Eye (tissue), 1 donor: ENCODE measurements at regions not wholly inside any gene's neighbourhood (a gene's known extent, or its start where the extent isn't known, plus 50 kb on each side); places are given as distances from the start of the nearest gene placed in this dataset.
A peak's percentile ranks its signal among the peaks of the same experiment; 100 is the strongest.

Experiments
- DNase-seq: peaks from one replicate; pipeline ENCODE4 v3.0.0-alpha.2; 2015

- no peak for DNase-seq
Measured at GRCh38 chr16:5378531-5378930, 280.9 kb upstream of the EEF2KMT start.

- DNase-seq = no peak
Measured at GRCh38 chr16:5377280-5377898, 279.8 kb upstream of the EEF2KMT start.

GRCh38 chr16:5374184-5374583, 276.6 kb upstream of the EEF2KMT start:
- DNase-seq = no peak

- DNase-seq = peak; percentile 2
Measured at GRCh38 chr16:5367951-5368350, 270.4 kb upstream of the EEF2KMT start.

GRCh38 chr16:5366126-5366525, 268.5 kb upstream of the EEF2KMT start:
- DNase-seq = no peak

GRCh38 chr16:5364186-5364585, 266.6 kb upstream of the EEF2KMT start:
- DNase-seq = no peak

GRCh38 chr16:5361322-5361721, 263.7 kb upstream of the EEF2KMT start:
- DNase-seq = no peak

- DNase-seq = no peak
Measured at GRCh38 chr16:5354645-5355044, 257.1 kb upstream of the EEF2KMT start.

GRCh38 chr16:5349670-5350517, 252.3 kb upstream of the EEF2KMT start:
- peak; percentile 9 for DNase-seq

- no peak for DNase-seq
Measured at GRCh38 chr16:5349101-5349500, 251.5 kb upstream of the EEF2KMT start.

- DNase-seq = no peak
Measured at GRCh38 chr16:5347561-5347960, 250.0 kb upstream of the EEF2KMT start.

- peak; percentile 13 for DNase-seq
Measured at GRCh38 chr16:5336941-5337340, 239.3 kb upstream of the EEF2KMT start.

GRCh38 chr16:5333991-5334390, 236.4 kb upstream of the EEF2KMT start:
- DNase-seq = no peak

- no peak for DNase-seq
Measured at GRCh38 chr16:5333126-5333525, 235.5 kb upstream of the EEF2KMT start.

- no peak for DNase-seq
Measured at GRCh38 chr16:5330058-5330457, 232.5 kb upstream of the EEF2KMT start.

- DNase-seq = peak; percentile 8
Measured at GRCh38 chr16:5328546-5328945, 231.0 kb upstream of the EEF2KMT start.

GRCh38 chr16:5326395-5326794, 228.8 kb upstream of the EEF2KMT start:
- DNase-seq = no peak

- no peak for DNase-seq
Measured at GRCh38 chr16:5325932-5326331, 228.3 kb upstream of the EEF2KMT start.

GRCh38 chr16:5323284-5324141, 225.9 kb upstream of the EEF2KMT start:
- peak; percentile 31 for DNase-seq

GRCh38 chr16:5321930-5322329, 224.3 kb upstream of the EEF2KMT start:
- DNase-seq = peak; percentile 2

GRCh38 chr16:5319799-5320198, 222.2 kb upstream of the EEF2KMT start:
- no peak for DNase-seq

- DNase-seq = no peak
Measured at GRCh38 chr16:5315914-5316313, 218.3 kb upstream of the EEF2KMT start.

GRCh38 chr16:5314377-5314776, 216.8 kb upstream of the EEF2KMT start:
- DNase-seq = no peak
